Fibroblast of lung (primary cell): ENCODE measurements at regions not wholly inside any gene's neighbourhood (a gene's known extent, or its start where the extent isn't known, plus 50 kb on each side); places are given as distances from the start of the nearest gene placed in this dataset.

ENCODE experiments used
- DNase-seq, 2 donors: peaks; one replicate each; pipeline versions ENCODE4 v3.0.0 to v3.0.0-alpha.2; 2010; ENCODE audit warnings: low read depth in 2 of 2
- H2AFZ ChIP-seq: 2 replicates; pipeline ENCODE4 v1.5.1; 2012; ENCODE audit warnings: low read length, control low read depth, inconsistent platforms
- H3K27ac ChIP-seq: 2 replicates; pipeline ENCODE4 v1.5.1; 2011; ENCODE audit warnings: low read length, control low read depth; ENCODE audit not compliant: insufficient read depth
- H3K27me3 ChIP-seq: 2 replicates; pipeline ENCODE4 v1.5.1; 2011; ENCODE audit warnings: mild to moderate bottlenecking, low read length; ENCODE audit not compliant: control insufficient read depth, insufficient read depth
- H3K36me3 ChIP-seq: 2 replicates; pipeline ENCODE4 v1.5.1; 2011; ENCODE audit warnings: low read length; ENCODE audit not compliant: control insufficient read depth, insufficient read depth
- H3K4me1 ChIP-seq: 2 replicates; pipeline ENCODE4 v1.5.1; 2011; ENCODE audit warnings: low read length; ENCODE audit not compliant: control insufficient read depth, insufficient read depth; ENCODE audit errors: extremely low read depth
- H3K4me2 ChIP-seq: 2 replicates; pipeline ENCODE4 v1.5.1; 2011; ENCODE audit warnings: low read length, control low read depth; ENCODE audit not compliant: insufficient read depth; ENCODE audit errors: extremely low read depth
- H3K4me3 ChIP-seq, 4 experiments: fragments of 200-600 bp in 1 of 4; sonication (generic) in 1 of 4; replicated peaks in 1 of 4; 2 replicates each; pipeline ENCODE4 v1.5.1; 2011 to 2016; ENCODE audit warnings: low read length in 4 of 4, low read depth in 3 of 4, mild to moderate bottlenecking in 3 of 4, control low read depth in 2 of 4, inconsistent platforms in 1 of 4, mixed read lengths in 1 of 4; ENCODE audit not compliant: insufficient read depth in 1 of 4; ENCODE audit errors: control extremely low read depth in 1 of 4
- H3K79me2 ChIP-seq: 2 replicates; pipeline ENCODE4 v1.5.1; 2012; ENCODE audit warnings: mild to moderate bottlenecking, low read length, inconsistent platforms; ENCODE audit not compliant: control insufficient read depth, insufficient read depth
- H3K9ac ChIP-seq: 2 replicates; pipeline ENCODE4 v1.5.1; 2011; ENCODE audit warnings: mild to moderate bottlenecking, low read length, control low read depth; ENCODE audit not compliant: insufficient read depth
- H3K9me3 ChIP-seq: 2 replicates; pipeline ENCODE4 v1.5.1; 2012; ENCODE audit warnings: low read depth, low read length; ENCODE audit not compliant: control insufficient read depth, insufficient read depth
- H4K20me1 ChIP-seq: 2 replicates; pipeline ENCODE4 v1.5.1; 2011; ENCODE audit warnings: low read length; ENCODE audit not compliant: control insufficient read depth, insufficient read depth; ENCODE audit errors: extremely low read depth
- EZH2 ChIP-seq: IDR thresholded peaks from 2 replicates; pipeline ENCODE4 v1.5.1; 2012; ENCODE audit warnings: low read length, control low read depth, mild to moderate bottlenecking; ENCODE audit errors: missing control alignments
- TF ChIP-seq, protein P1 (sequence below), 2 donors: IDR thresholded peaks in 1 of 2; conservative IDR thresholded peaks in 1 of 2; 1 replicate in 1 of 2; 2 replicates in 1 of 2; pipeline ENCODE4 v1.5.1; 2011 to 2012; ENCODE audit warnings: low read length in 2 of 2, control low read depth in 1 of 2, inconsistent platforms in 1 of 2, low read depth in 1 of 2, mild to moderate bottlenecking in 1 of 2

GRCh38 chr4:144480068-144480467 lies 165.9 kb upstream of the HHIP start:
- Histone ChIP-seq H2AFZ (no peak overlapping the region), H3K27me3 (no peaks in the 10 kb centered on the region), H3K79me2 (no peaks in the 10 kb centered on the region), H3K4me1 (no peaks in the 10 kb centered on the region), H3K9me3 (no peaks in the 10 kb centered on the region), H3K9ac (no peak overlapping the region), H3K4me3 (no peak overlapping the region), H3K4me2 (no peak overlapping the region), H4K20me1 (no peaks in the 10 kb centered on the region), H3K27ac (no peak overlapping the region), H3K36me3 (no peaks in the 10 kb centered on the region)
- TF ChIP-seq, protein P1, sequence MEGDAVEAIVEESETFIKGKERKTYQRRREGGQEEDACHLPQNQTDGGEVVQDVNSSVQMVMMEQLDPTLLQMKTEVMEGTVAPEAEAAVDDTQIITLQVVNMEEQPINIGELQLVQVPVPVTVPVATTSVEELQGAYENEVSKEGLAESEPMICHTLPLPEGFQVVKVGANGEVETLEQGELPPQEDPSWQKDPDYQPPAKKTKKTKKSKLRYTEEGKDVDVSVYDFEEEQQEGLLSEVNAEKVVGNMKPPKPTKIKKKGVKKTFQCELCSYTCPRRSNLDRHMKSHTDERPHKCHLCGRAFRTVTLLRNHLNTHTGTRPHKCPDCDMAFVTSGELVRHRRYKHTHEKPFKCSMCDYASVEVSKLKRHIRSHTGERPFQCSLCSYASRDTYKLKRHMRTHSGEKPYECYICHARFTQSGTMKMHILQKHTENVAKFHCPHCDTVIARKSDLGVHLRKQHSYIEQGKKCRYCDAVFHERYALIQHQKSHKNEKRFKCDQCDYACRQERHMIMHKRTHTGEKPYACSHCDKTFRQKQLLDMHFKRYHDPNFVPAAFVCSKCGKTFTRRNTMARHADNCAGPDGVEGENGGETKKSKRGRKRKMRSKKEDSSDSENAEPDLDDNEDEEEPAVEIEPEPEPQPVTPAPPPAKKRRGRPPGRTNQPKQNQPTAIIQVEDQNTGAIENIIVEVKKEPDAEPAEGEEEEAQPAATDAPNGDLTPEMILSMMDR (conservative IDR thresholded peaks at IDR 0.05 in 1 of 2, IDR thresholded peaks at IDR 0.05 in 1 of 2; ENCODE audit: low read depth in 1 of 2, low read length in 2 of 2) = no peak
- no peak for TF ChIP-seq EZH2
- DNase-seq = no peak

GRCh38 chr4:144489831-144490230 lies 156.1 kb upstream of the HHIP start:
- Histone ChIP-seq H4K20me1 (no peaks in the 10 kb centered on the region), H2AFZ (no peak overlapping the region), H3K4me2 (no peak overlapping the region), H3K4me1 (no peaks in the 10 kb centered on the region), H3K9me3 (no peaks in the 10 kb centered on the region), H3K27me3 (no peaks in the 10 kb centered on the region), H3K27ac (no peak overlapping the region), H3K79me2 (no peaks in the 10 kb centered on the region), H3K4me3 (no peak overlapping the region), H3K9ac (no peak overlapping the region), H3K36me3 (no peaks in the 10 kb centered on the region)
- TF ChIP-seq, protein P1 (conservative IDR thresholded peaks at IDR 0.05 in 1 of 2, IDR thresholded peaks at IDR 0.05 in 1 of 2; ENCODE audit: low read depth in 1 of 2, low read length in 2 of 2) = no peak
- TF ChIP-seq EZH2 = no peak
- DNase-seq = no peak

DNA sequence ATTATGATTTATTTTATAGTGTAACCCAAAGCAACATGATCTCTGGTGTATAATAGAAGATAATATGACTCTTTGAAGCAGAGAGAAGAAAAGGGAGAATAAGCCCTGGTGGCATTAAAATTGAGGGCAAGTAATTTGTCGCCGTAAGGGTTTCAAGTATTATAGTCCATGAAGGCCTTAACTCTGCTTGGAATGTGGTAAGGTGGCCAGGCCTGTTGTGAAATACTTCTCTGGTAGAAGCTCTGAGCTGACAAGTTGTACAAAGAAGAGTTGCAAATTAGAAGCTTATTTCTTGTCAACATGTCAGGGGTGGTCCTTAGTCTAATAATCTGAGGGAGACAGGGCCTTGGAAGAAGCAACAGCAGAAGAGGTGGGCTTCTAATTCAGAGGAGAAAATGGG lies 151.7 kb upstream of the HHIP start:
- no peak overlapping the region for H3K9ac ChIP-seq
- TF ChIP-seq, protein P1 (conservative IDR thresholded peaks at IDR 0.05 in 1 of 2, IDR thresholded peaks at IDR 0.05 in 1 of 2; ENCODE audit: low read depth in 1 of 2, low read length in 2 of 2) = no peak
- no peak for TF ChIP-seq EZH2
- no peaks in the 10 kb centered on the region for H3K9me3 ChIP-seq
- H3K4me1 ChIP-seq = no peaks in the 10 kb centered on the region
- no peak overlapping the region for H3K4me2 ChIP-seq
- H3K36me3 ChIP-seq = no peaks in the 10 kb centered on the region
- H3K4me3 ChIP-seq = no peak overlapping the region
- H3K27me3 ChIP-seq = no peaks in the 10 kb centered on the region
- no peaks in the 10 kb centered on the region for H4K20me1 ChIP-seq
- no peak overlapping the region for H2AFZ ChIP-seq
- H3K27ac ChIP-seq = no peak overlapping the region
- peak in 1 of 2 donors; percentile 6 for DNase-seq
- no peaks in the 10 kb centered on the region for H3K79me2 ChIP-seq
